ENCODE measurements at regions not wholly inside any gene's neighbourhood (a gene's known extent, or its start where the extent isn't known, plus 50 kb on each side); places are given as distances from the start of the nearest gene placed in this dataset.

- Histone ChIP-seq H3F3A (replicated peaks; ENCODE audit: low read depth) (no peaks in the 10 kb centered on the region), H3K36me3 (ENCODE audit: insufficient read depth) (no peaks in the 10 kb centered on the region), H3K4me1 (ENCODE audit: insufficient read depth) (peaks cover 6% of the 10 kb centered on the region), H3K27ac (ENCODE audit: low read depth) (no peak overlapping the region), H3K4me3 (no peak overlapping the region), H3K4me2 (no peak overlapping the region), H3K27me3 (ENCODE audit: insufficient read depth) (no peaks in the 10 kb centered on the region), H3K79me2 (replicated peaks; ENCODE audit: insufficient read depth) (no peaks in the 10 kb centered on the region), H3K9me2 (ENCODE audit: insufficient read depth) (no peaks in the 10 kb centered on the region), H4K20me1 (replicated peaks; ENCODE audit: insufficient read depth) (no peaks in the 10 kb centered on the region), H2AFZ (no peak overlapping the region)
- Mint-ChIP-seq H3K27me3 (ENCODE audit: insufficient read depth, low read depth, poor library complexity) (no peaks in the 10 kb centered on the region), H3K4me1 (peaks cover 11% of the 10 kb centered on the region), H3K4me3 (no peak overlapping the region), H3K27ac (no peak overlapping the region), H3K36me3 (ENCODE audit: low read depth) (no peaks in the 10 kb centered on the region), H3K9me3 (no peaks in the 10 kb centered on the region)
- no peak for ATAC-seq
- TF ChIP-seq NANOG (IDR thresholded peaks at IDR 0.05; ENCODE audit: borderline replicate concordance) (no peak), ZNF331 (CRISPR knock-in tag; IDR thresholded peaks at IDR 0.05; ENCODE audit: low read depth) (no peak), EZH2phosphoT487 (IDR thresholded peaks at IDR 0.05; ENCODE audit: unreplicated experiment) (no peak), STAT1 (IDR thresholded peaks at IDR 0.05; ENCODE audit: unreplicated experiment) (no peak), POLR2AphosphoS5 (IDR thresholded peaks at IDR 0.05; ENCODE audit: low read depth) (no peak), ZNF114 (CRISPR knock-in tag; IDR thresholded peaks at IDR 0.05) (no peak), ETS1 (IDR thresholded peaks at IDR 0.05) (no peak), JUNB (IDR thresholded peaks at IDR 0.05; ENCODE audit: unreplicated experiment) (no peak), CREB1 (CRISPR knock-in tag; IDR thresholded peaks at IDR 0.05; ENCODE audit: low read depth) (no peak), REST (IDR thresholded peaks at IDR 0.05; ENCODE audit: unreplicated experiment) (no peak), CTCF (conservative IDR thresholded peaks at IDR 0.05; ENCODE audit: low read depth in 2 of 2) (no peak), ZNF462 (CRISPR knock-in tag; IDR thresholded peaks at IDR 0.05) (no peak), EZH2 (IDR thresholded peaks at IDR 0.05; ENCODE audit: low read depth, unreplicated experiment) (no peak)
- no peak for DNase-seq (ENCODE audit: low spot score)
Observed at GRCh38 chr13:58889474-58889873, 1257.9 kb downstream of the PCDH17 start.

All from GM23338 (cell line).